Endodermal cell (in vitro differentiated cells): ENCODE measurements at regions not wholly inside any gene's neighbourhood (a gene's known extent, or its start where the extent isn't known, plus 50 kb on each side); places are given as distances from the start of the nearest gene placed in this dataset.

Experiments
- DNase-seq: peaks from one replicate; pipeline ENCODE4 v3.0.0-alpha.2; 2017
- H3K27ac ChIP-seq: 2 replicates; pipeline ENCODE4 v1.5.1; 2013; ENCODE audit warnings: mild to moderate bottlenecking, low read depth, low read length, moderate library complexity
- H3K27me3 ChIP-seq: 2 replicates; pipeline ENCODE4 v1.6.1; 2013; ENCODE audit warnings: mild to moderate bottlenecking, low read length, moderate library complexity; ENCODE audit not compliant: insufficient read depth, control insufficient read depth, poor library complexity, severe bottlenecking
- H3K36me3 ChIP-seq: 2 replicates; pipeline ENCODE4 v1.7.0; 2013; ENCODE audit warnings: mild to moderate bottlenecking, low read length, moderate library complexity; ENCODE audit not compliant: control insufficient read depth, insufficient read depth
- H3K4me1 ChIP-seq: one replicate; pipeline ENCODE4 v1.7.0; 2013; ENCODE audit warnings: low read length; ENCODE audit not compliant: control insufficient read depth, insufficient read depth
- H3K4me3 ChIP-seq: 2 replicates; pipeline ENCODE4 v1.5.1; 2013; ENCODE audit warnings: mild to moderate bottlenecking, low read length, moderate library complexity
- H3K9ac ChIP-seq: 2 replicates; pipeline ENCODE4 v1.6.1; 2013; ENCODE audit warnings: mild to moderate bottlenecking, low read length, moderate library complexity; ENCODE audit not compliant: poor library complexity, severe bottlenecking; ENCODE audit errors: extremely low read depth
- H3K9me3 ChIP-seq: 2 replicates; pipeline ENCODE4 v1.6.1; 2013; ENCODE audit warnings: mild to moderate bottlenecking, low read length, moderate library complexity; ENCODE audit not compliant: control insufficient read depth
- H3K27ac Mint-ChIP-seq: 2 replicates; pipeline ENCODE4 v1.8.0; 2020; ENCODE audit warnings: mixed read lengths
- H3K27me3 Mint-ChIP-seq: 2 replicates; pipeline ENCODE4 v1.8.0; 2021; ENCODE audit warnings: mild to moderate bottlenecking, mixed read lengths; ENCODE audit not compliant: insufficient read depth
- H3K36me3 Mint-ChIP-seq: 2 replicates; pipeline ENCODE4 v1.8.0; 2020; ENCODE audit warnings: low read depth, mixed read lengths
- H3K4me1 Mint-ChIP-seq: 2 replicates; pipeline ENCODE4 v1.8.0; 2020; ENCODE audit warnings: mixed read lengths
- H3K4me3 Mint-ChIP-seq: 2 replicates; pipeline ENCODE4 v1.8.0; 2020; ENCODE audit warnings: mild to moderate bottlenecking, moderate library complexity, mixed read lengths
- H3K9me3 Mint-ChIP-seq: 2 replicates; pipeline ENCODE4 v1.8.0; 2020; ENCODE audit warnings: mild to moderate bottlenecking, mixed read lengths
- WGBS, 2 experiments: methylation state at CpG; one replicate each; pipeline versions ENCODE4 v1.1.5 to v1.1.7; 2013; ENCODE audit warnings: missing lambda C conversion rate in 2 of 2, mixed read lengths in 1 of 2; ENCODE audit not compliant: insufficient coverage in 1 of 2, insufficient read length in 1 of 2; 5-methylcytosine and 5-hydroxymethylcytosine counted together
- TF ChIP-seq, protein P1 (sequence below): fragments of 200-600 bp; sonication (generic); conservative IDR thresholded peaks from 2 replicates; pipeline ENCODE4 v1.5.0; 2021; ENCODE audit warnings: antibody characterized with exemption, mild to moderate bottlenecking

DNA sequence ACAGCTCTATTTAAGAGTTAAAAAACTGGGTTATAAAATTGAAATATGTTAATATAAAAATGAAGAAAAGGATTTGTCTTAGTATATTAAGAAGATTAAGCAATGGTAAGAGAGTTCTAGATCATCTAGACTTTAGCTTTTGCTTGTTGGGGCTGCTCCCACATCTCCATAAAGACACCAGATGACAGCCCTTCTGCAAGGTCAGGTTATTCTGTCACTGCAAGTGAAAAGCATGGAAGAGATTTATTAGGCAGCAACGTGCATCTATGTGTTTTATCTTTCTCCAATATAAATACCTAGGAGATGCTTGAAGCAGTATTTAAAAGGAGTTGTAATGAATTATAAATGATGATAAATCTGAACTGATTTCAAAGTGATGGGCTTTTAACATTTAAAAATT, 1560.4 kb downstream of the AMY1C start:
- 100% methylated on average over 1 of the region's 1 CpG; no CpG with 5 or more reads in 1 of the 2 experiments for WGBS, 2 experiments
- H3K27me3 ChIP-seq: no peaks in the 10 kb centered on the region
- H3K9me3 ChIP-seq: no peaks in the 10 kb centered on the region
- H3K36me3 Mint-ChIP-seq: no peaks in the 10 kb centered on the region
- H3K4me1 ChIP-seq: no peaks in the 10 kb centered on the region
- no peaks in the 10 kb centered on the region for H3K4me1 Mint-ChIP-seq
- no peak overlapping the region for H3K27ac ChIP-seq
- H3K9me3 Mint-ChIP-seq: no peaks in the 10 kb centered on the region
- no peaks in the 10 kb centered on the region for H3K36me3 ChIP-seq
- H3K9ac ChIP-seq: no peak overlapping the region
- H3K4me3 ChIP-seq: no peak overlapping the region
- DNase-seq: no peak
- TF ChIP-seq, protein P1, sequence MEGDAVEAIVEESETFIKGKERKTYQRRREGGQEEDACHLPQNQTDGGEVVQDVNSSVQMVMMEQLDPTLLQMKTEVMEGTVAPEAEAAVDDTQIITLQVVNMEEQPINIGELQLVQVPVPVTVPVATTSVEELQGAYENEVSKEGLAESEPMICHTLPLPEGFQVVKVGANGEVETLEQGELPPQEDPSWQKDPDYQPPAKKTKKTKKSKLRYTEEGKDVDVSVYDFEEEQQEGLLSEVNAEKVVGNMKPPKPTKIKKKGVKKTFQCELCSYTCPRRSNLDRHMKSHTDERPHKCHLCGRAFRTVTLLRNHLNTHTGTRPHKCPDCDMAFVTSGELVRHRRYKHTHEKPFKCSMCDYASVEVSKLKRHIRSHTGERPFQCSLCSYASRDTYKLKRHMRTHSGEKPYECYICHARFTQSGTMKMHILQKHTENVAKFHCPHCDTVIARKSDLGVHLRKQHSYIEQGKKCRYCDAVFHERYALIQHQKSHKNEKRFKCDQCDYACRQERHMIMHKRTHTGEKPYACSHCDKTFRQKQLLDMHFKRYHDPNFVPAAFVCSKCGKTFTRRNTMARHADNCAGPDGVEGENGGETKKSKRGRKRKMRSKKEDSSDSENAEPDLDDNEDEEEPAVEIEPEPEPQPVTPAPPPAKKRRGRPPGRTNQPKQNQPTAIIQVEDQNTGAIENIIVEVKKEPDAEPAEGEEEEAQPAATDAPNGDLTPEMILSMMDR: no peak
- H3K4me3 Mint-ChIP-seq: no peak overlapping the region
- H3K27me3 Mint-ChIP-seq: no peaks in the 10 kb centered on the region
- H3K27ac Mint-ChIP-seq: no peak overlapping the region

DNA sequence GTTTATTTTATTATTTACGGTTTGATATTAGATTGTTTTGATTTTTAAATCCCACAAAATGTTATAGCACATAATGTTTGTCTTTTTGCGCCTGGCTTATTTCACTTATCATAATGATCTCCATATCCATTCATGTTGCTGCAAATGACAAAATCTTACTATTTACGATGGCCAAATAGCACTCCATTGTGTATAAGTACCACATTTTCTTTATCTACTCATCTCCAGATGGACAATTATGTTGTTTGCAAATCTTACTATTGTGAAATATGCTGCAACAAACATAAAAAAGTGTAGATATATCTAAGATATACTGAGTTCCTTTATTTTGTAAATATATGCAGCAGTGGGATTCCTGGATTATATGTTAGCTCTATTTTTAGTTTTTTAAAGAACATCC, 1568.3 kb downstream of the AMY1C start:
- H3K4me3 Mint-ChIP-seq: no peak overlapping the region
- Histone ChIP-seq H3K4me3 (no peak overlapping the region), H3K9ac (no peak overlapping the region), H3K9me3 (peaks cover 3% of the 10 kb centered on the region), H3K36me3 (no peaks in the 10 kb centered on the region), H3K27me3 (no peaks in the 10 kb centered on the region), H3K27ac (no peak overlapping the region), H3K4me1 (no peaks in the 10 kb centered on the region)
- H3K36me3 Mint-ChIP-seq: no peaks in the 10 kb centered on the region
- 93% methylated on average over 2 of the region's 3 CpGs; no CpG with 5 or more reads in 1 of the 2 experiments for WGBS, 2 experiments
- peaks cover 13% of the 10 kb centered on the region for H3K9me3 Mint-ChIP-seq
- H3K4me1 Mint-ChIP-seq: no peaks in the 10 kb centered on the region
- H3K27ac Mint-ChIP-seq: no peak overlapping the region
- TF ChIP-seq, protein P1: no peak
- no peaks in the 10 kb centered on the region for H3K27me3 Mint-ChIP-seq
- DNase-seq: no peak

DNA sequence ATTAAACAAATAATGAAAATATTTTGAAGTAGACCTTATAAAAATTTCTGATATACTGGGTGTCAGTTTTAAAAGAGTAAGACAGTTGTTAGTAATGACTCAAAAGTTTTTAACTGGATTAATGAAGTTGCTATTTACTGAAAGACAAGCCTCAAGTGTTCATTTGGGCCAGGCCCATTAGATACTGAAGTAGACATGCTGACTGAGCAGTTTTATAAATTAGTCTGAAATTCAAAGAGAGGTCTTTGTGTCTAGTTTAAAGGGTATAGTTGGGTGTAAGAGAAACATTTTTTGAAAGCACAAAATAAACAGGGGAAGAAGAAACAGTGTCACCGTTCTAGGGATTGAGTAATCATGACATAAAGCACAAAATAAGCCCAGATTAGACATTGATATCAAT, 1577.2 kb downstream of the AMY1C start:
- no peak overlapping the region for H3K4me3 Mint-ChIP-seq
- no peak overlapping the region for H3K4me3 ChIP-seq
- no peaks in the 10 kb centered on the region for H3K36me3 ChIP-seq
- WGBS, 2 experiments: 73% methylated on average over 1 of the region's 1 CpG; no CpG with 5 or more reads in 1 of the 2 experiments
- no peaks in the 10 kb centered on the region for H3K4me1 ChIP-seq
- H3K27ac Mint-ChIP-seq: no peak overlapping the region
- DNase-seq: no peak
- no peak overlapping the region for H3K9ac ChIP-seq
- TF ChIP-seq, protein P1: no peak
- no peaks in the 10 kb centered on the region for H3K27me3 ChIP-seq
- H3K27ac ChIP-seq: no peak overlapping the region
- no peaks in the 10 kb centered on the region for H3K9me3 Mint-ChIP-seq
- no peaks in the 10 kb centered on the region for H3K27me3 Mint-ChIP-seq
- H3K9me3 ChIP-seq: no peaks in the 10 kb centered on the region
- no peaks in the 10 kb centered on the region for H3K36me3 Mint-ChIP-seq
- no peaks in the 10 kb centered on the region for H3K4me1 Mint-ChIP-seq
